GM18520 (cell line): ENCODE measurements at regions not wholly inside any gene's neighbourhood (a gene's known extent, or its start where the extent isn't known, plus 50 kb on each side); places are given as distances from the start of the nearest gene placed in this dataset.
A peak's percentile ranks its signal among the peaks of the same experiment; 100 is the strongest.
"Not testable (repeated sequence)": the region's sequence is repeated elsewhere in the genome, so short reads cannot be mapped to it uniquely, and the experiment has no call there.

ENCODE experiments used
- ATAC-seq: cut with Tn5 transposase; IDR thresholded peaks from one replicate; pipeline ENCODE4 v1.9.1; 2021; ENCODE audit not compliant: unreplicated experiment

GRCh38 chr7:67358738-67359137 lies 362.1 kb downstream of the TYW1 start:
- not testable (repeated sequence) for ATAC-seq

- no peak for ATAC-seq
These were observed 363.3 kb downstream of the TYW1 start for GRCh38 chr7:67359900-67360299.

- no peak for ATAC-seq
These were observed 364.5 kb downstream of the TYW1 start for GRCh38 chr7:67361150-67361549.

GRCh38 chr7:67364441-67365017 lies 367.9 kb downstream of the TYW1 start:
- no peak for ATAC-seq

- peak; percentile 72 for ATAC-seq
These were observed 375.0 kb downstream of the TYW1 start for GRCh38 chr7:67371429-67372305.

GRCh38 chr7:67373389-67373788 lies 376.8 kb downstream of the TYW1 start:
- not testable (repeated sequence) for ATAC-seq

GRCh38 chr7:67375427-67375826 lies 378.8 kb downstream of the TYW1 start:
- ATAC-seq, result no peak

- peak; percentile 65 for ATAC-seq
These were observed 381.6 kb downstream of the TYW1 start for GRCh38 chr7:67377939-67378862.

- ATAC-seq, result no peak
These were observed 383.7 kb downstream of the TYW1 start for GRCh38 chr7:67380326-67380725.

GRCh38 chr7:67380858-67381257 lies 384.2 kb downstream of the TYW1 start:
- ATAC-seq, result no peak

GRCh38 chr7:67387851-67388250 lies 391.2 kb downstream of the TYW1 start:
- no peak for ATAC-seq

- no peak for ATAC-seq
These were observed 394.5 kb downstream of the TYW1 start for GRCh38 chr7:67391168-67391567.

GRCh38 chr7:67392596-67393438 lies 396.2 kb downstream of the TYW1 start:
- ATAC-seq, result no peak

- ATAC-seq, result no peak
These were observed 397.3 kb downstream of the TYW1 start for GRCh38 chr7:67393903-67394302.

GRCh38 chr7:67398916-67399315 lies 402.3 kb downstream of the TYW1 start:
- ATAC-seq, result no peak

GRCh38 chr7:67401492-67401891 lies 404.9 kb downstream of the TYW1 start:
- no peak for ATAC-seq

- no peak for ATAC-seq
These were observed 405.6 kb downstream of the TYW1 start for GRCh38 chr7:67402280-67402679.

- ATAC-seq, result no peak
These were observed 410.3 kb downstream of the TYW1 start for GRCh38 chr7:67406976-67407375.

GRCh38 chr7:67407392-67408071 lies 410.9 kb downstream of the TYW1 start:
- no peak for ATAC-seq

GRCh38 chr7:67408109-67408508 lies 411.5 kb downstream of the TYW1 start:
- ATAC-seq, result no peak
